ENCODE measurements at regions not wholly inside any gene's neighbourhood (a gene's known extent, or its start where the extent isn't known, plus 50 kb on each side); places are given as distances from the start of the nearest gene placed in this dataset.

DNA sequence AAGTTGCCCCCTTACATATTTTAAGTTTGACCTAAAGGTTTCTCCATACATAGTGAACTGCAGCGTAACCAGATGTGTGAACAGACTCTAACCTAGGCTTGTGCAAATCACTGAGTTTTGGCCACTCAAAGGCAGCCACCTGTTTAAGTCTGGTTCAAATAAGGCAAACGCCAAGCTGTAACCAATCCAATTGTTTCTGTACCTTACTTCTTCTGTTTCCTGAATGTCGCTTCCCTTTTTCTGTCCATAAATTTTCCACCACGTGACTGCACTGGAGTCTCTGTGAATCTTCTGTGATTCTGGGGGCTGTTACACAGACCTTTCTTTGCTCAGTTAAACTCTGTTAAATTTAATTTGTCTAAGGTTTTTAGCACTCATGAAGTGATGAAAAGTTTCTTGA, 618.8 kb downstream of the GLUD2 start:
- no peak for TF ChIP-seq POLR2A (IDR thresholded peaks at IDR 0.05)
- TF ChIP-seq, protein P1, sequence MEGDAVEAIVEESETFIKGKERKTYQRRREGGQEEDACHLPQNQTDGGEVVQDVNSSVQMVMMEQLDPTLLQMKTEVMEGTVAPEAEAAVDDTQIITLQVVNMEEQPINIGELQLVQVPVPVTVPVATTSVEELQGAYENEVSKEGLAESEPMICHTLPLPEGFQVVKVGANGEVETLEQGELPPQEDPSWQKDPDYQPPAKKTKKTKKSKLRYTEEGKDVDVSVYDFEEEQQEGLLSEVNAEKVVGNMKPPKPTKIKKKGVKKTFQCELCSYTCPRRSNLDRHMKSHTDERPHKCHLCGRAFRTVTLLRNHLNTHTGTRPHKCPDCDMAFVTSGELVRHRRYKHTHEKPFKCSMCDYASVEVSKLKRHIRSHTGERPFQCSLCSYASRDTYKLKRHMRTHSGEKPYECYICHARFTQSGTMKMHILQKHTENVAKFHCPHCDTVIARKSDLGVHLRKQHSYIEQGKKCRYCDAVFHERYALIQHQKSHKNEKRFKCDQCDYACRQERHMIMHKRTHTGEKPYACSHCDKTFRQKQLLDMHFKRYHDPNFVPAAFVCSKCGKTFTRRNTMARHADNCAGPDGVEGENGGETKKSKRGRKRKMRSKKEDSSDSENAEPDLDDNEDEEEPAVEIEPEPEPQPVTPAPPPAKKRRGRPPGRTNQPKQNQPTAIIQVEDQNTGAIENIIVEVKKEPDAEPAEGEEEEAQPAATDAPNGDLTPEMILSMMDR (IDR thresholded peaks at IDR 0.05) = no peak

Data from ovary (tissue), 3 donors.